ENCODE measurements at regions not wholly inside any gene's neighbourhood (a gene's known extent, or its start where the extent isn't known, plus 50 kb on each side); places are given as distances from the start of the nearest gene placed in this dataset.

- no peaks in the 10 kb centered on the region for H3K36me3 Mint-ChIP-seq (ENCODE audit: insufficient read depth, unreplicated experiment)
- no peak for TF ChIP-seq CTCF (IDR thresholded peaks at IDR 0.05; ENCODE audit: unreplicated experiment)
- H3K27ac Mint-ChIP-seq (ENCODE audit: unreplicated experiment): no peak overlapping the region
These were observed 527.9 kb upstream of the TBL1XR1 start for GRCh38 chr3:177725165-177725564.

GRCh38 chr3:177726807-177727206 is 529.5 kb upstream of the TBL1XR1 start:
- Mint-ChIP-seq H3K27ac (ENCODE audit: unreplicated experiment) (no peak overlapping the region), H3K36me3 (ENCODE audit: insufficient read depth, unreplicated experiment) (no peaks in the 10 kb centered on the region), H3K4me1 (ENCODE audit: low read depth, unreplicated experiment) (no peaks in the 10 kb centered on the region), H3K9me3 (ENCODE audit: low read depth, unreplicated experiment) (peaks cover 7% of the 10 kb centered on the region), H3K4me3 (ENCODE audit: low read depth, unreplicated experiment) (no peak overlapping the region), H3K27me3 (ENCODE audit: unreplicated experiment) (no peaks in the 10 kb centered on the region)
- intact Hi-C loops (cut with micrococcal nuclease; ENCODE audit: unreplicated experiment): no loop called here
- no peak for DNase-seq
- TF ChIP-seq CTCF (IDR thresholded peaks at IDR 0.05; ENCODE audit: unreplicated experiment): no peak
- no TSS peak for BruUV-seq (replicated peaks)
- CTCF ChIA-PET: no interaction called here

More at GRCh38 chr3:177725165-177725564, 527.9 kb upstream of the TBL1XR1 start:
- no TSS peak for BruUV-seq (replicated peaks)
- no peak for DNase-seq
- CTCF ChIA-PET: interaction anchor here (0.5 kb wide), 1 partner anchor 674 kb away, joined by 3 read pairs; no protein-coding TSS in a partner anchor
- intact Hi-C loops (cut with micrococcal nuclease; ENCODE audit: unreplicated experiment): no loop called here
- Mint-ChIP-seq H3K9me3 (ENCODE audit: low read depth, unreplicated experiment) (peaks cover 7% of the 10 kb centered on the region), H3K4me1 (ENCODE audit: low read depth, unreplicated experiment) (no peaks in the 10 kb centered on the region), H3K4me3 (ENCODE audit: low read depth, unreplicated experiment) (no peak overlapping the region), H3K27me3 (ENCODE audit: unreplicated experiment) (no peaks in the 10 kb centered on the region)

- no peaks in the 10 kb centered on the region for H3K27me3 Mint-ChIP-seq (ENCODE audit: unreplicated experiment)
- no peak for DNase-seq
- CTCF ChIA-PET: interaction anchor here (0.7 kb wide), 1 partner anchor 21 kb away, joined by 7 read pairs; no protein-coding TSS in a partner anchor
- no peak for TF ChIP-seq CTCF (IDR thresholded peaks at IDR 0.05; ENCODE audit: unreplicated experiment)
- BruUV-seq (replicated peaks): no TSS peak
- H3K27ac Mint-ChIP-seq (ENCODE audit: unreplicated experiment): no peak overlapping the region
- H3K4me1 Mint-ChIP-seq (ENCODE audit: low read depth, unreplicated experiment): no peaks in the 10 kb centered on the region
- intact Hi-C loops (cut with micrococcal nuclease; ENCODE audit: unreplicated experiment): no loop called here
- peaks cover 7% of the 10 kb centered on the region for H3K9me3 Mint-ChIP-seq (ENCODE audit: low read depth, unreplicated experiment)
- no peaks in the 10 kb centered on the region for H3K36me3 Mint-ChIP-seq (ENCODE audit: insufficient read depth, unreplicated experiment)
- H3K4me3 Mint-ChIP-seq (ENCODE audit: low read depth, unreplicated experiment): no peak overlapping the region
These were observed 532.8 kb upstream of the TBL1XR1 start for GRCh38 chr3:177729956-177730681.

GRCh38 chr3:177730814-177731213 is 533.5 kb upstream of the TBL1XR1 start:
- no peak overlapping the region for H3K27ac Mint-ChIP-seq (ENCODE audit: unreplicated experiment)
- no peak overlapping the region for H3K4me3 Mint-ChIP-seq (ENCODE audit: low read depth, unreplicated experiment)
- intact Hi-C loops (cut with micrococcal nuclease; ENCODE audit: unreplicated experiment): no loop called here
- DNase-seq: no peak
- H3K9me3 Mint-ChIP-seq (ENCODE audit: low read depth, unreplicated experiment): peaks cover 7% of the 10 kb centered on the region
- TF ChIP-seq CTCF (IDR thresholded peaks at IDR 0.05; ENCODE audit: unreplicated experiment): no peak
- no TSS peak for BruUV-seq (replicated peaks)
- H3K36me3 Mint-ChIP-seq (ENCODE audit: insufficient read depth, unreplicated experiment): no peaks in the 10 kb centered on the region
- H3K27me3 Mint-ChIP-seq (ENCODE audit: unreplicated experiment): no peaks in the 10 kb centered on the region
- H3K4me1 Mint-ChIP-seq (ENCODE audit: low read depth, unreplicated experiment): no peaks in the 10 kb centered on the region
- CTCF ChIA-PET: no interaction called here

All from Calu3 (cell line).